ENCODE measurements at regions not wholly inside any gene's neighbourhood (a gene's known extent, or its start where the extent isn't known, plus 50 kb on each side); places are given as distances from the start of the nearest gene placed in this dataset.

DNA sequence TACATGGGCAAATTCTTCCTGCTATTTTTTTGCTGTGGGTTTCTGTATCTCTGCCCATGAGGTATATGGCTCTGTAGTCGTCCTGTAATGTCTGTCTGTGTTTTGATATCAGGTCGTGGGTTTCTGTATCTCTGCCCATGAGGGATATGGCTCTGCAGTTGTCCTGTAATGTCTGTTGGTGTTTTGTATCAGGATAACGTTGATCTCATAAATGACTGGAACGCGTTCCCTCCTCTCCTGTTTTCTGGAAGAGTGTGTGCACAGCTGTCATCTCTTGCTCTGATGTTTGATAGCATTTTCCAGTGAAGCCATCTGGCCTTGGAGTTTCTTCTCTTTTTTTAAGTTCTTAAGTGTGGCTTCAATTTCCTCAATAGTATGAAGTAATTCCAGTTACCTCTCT is 57.2 kb downstream of the SOX1 start:
- WGBS, 2 donors = 15 to 32% methylated on average over 5 of the region's 5 CpGs
- intact Hi-C loops (cut with DNase I) = no loop called here
- no peak for TF ChIP-seq CTCF (IDR thresholded peaks at IDR 0.05)
- H3K9me3 ChIP-seq = no peaks in the 10 kb centered on the region
- H3K27me3 ChIP-seq = peaks cover 0 to 69% (median 47%) of the 10 kb centered on the region in 7 donors
- no peaks in the 10 kb centered on the region for H3K4me1 ChIP-seq
- H3K4me3 ChIP-seq = no peak overlapping the region
- H3K36me3 ChIP-seq = no peaks in the 10 kb centered on the region
- DNase-seq (no peak), ATAC-seq (no peak)
- no peak overlapping the region for H3K27ac ChIP-seq

DNA sequence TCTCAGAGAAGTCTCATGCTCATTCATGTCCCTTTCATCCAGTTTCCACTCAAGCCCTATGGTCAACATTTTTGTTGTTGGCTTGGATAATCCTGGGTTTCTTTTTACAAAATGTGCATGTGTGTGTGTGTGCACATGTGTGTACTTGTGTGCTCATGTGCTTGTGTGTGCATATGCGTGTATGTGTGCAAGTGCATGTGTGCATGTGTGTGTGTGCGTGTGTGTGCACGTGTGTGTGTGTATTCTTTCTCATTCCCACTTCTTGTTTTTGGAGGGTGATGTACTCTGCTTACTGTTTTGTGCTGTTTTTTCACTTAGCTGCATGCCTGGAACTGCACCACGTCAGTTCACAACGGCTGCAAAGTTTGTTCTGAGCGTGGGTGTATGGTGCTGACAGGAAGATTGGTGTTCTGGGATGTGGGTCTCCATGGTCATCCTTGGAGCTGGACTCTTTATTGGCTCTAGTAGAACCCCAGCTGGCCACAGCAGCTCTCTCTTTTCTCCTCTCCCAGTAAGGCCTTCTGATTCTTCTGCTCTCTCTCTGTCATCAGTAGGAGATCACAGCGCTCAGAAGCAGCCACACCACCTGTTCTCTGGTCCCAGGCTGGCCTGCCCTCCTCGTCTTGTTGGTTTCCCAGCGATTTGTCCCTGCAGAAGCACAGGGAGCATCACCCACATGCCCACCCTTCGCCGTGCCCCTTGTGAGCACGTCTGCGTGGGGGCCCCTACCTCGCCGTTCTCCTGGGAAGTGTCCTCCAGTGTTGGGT is 60.8 kb downstream of the SOX1 start:
- Histone ChIP-seq H3K9me3 (no peaks in the 10 kb centered on the region), H3K4me1 (no peaks in the 10 kb centered on the region), H3K27ac (no peak overlapping the region), H3K4me3 (no peak overlapping the region), H3K36me3 (no peaks in the 10 kb centered on the region), H3K27me3 (peaks cover 0 to 86% (median 55%) of the 10 kb centered on the region in 7 donors)
- ATAC-seq = no peak
- no peak for TF ChIP-seq CTCF (IDR thresholded peaks at IDR 0.05)
- intact Hi-C loops (cut with DNase I) = no loop called here
- no peak for DNase-seq
- WGBS, 2 donors = 64 to 68% methylated on average over 15 of the region's 15 CpGs

DNA sequence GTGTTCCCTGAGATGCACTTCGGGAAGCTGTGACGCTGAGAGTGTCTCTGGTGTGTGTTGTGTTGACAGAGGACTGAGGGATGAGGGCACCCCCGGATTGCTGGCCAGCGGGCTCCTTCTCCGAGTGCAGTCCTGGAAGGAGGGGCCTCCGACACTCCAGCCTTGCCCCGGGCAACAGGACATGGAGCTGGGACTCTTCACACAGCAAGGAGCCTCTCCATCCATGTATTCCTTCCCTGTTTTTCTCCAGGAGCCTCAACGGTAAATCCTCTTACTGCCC is 61.3 kb downstream of the SOX1 start:
- WGBS, 2 donors = 77 to 80% methylated on average over 7 to 8 of the region's 8 CpGs
- no peak for ATAC-seq
- Histone ChIP-seq H3K27me3 (peaks cover 0 to 91% (median 57%) of the 10 kb centered on the region in 7 donors), H3K27ac (no peak overlapping the region), H3K4me3 (no peak overlapping the region), H3K9me3 (no peaks in the 10 kb centered on the region), H3K4me1 (no peaks in the 10 kb centered on the region), H3K36me3 (no peaks in the 10 kb centered on the region)
- intact Hi-C loops (cut with DNase I) = no loop called here
- DNase-seq = no peak
- no peak for TF ChIP-seq CTCF (IDR thresholded peaks at IDR 0.05)

GRCh38 chr13:112130418-112130817 is 63.5 kb downstream of the SOX1 start:
- intact Hi-C loops (cut with DNase I) = no loop called here
- Histone ChIP-seq H3K4me3 (no peak overlapping the region), H3K36me3 (no peaks in the 10 kb centered on the region), H3K9me3 (no peaks in the 10 kb centered on the region), H3K4me1 (no peaks in the 10 kb centered on the region), H3K27me3 (peaks cover 0 to 90% (median 70%) of the 10 kb centered on the region in 7 donors), H3K27ac (no peak overlapping the region)
- WGBS, 2 donors = 85 to 89% methylated on average over 7 of the region's 7 CpGs
- DNase-seq = no peak
- no peak for TF ChIP-seq CTCF (IDR thresholded peaks at IDR 0.05)
- no peak for ATAC-seq
